Gastroesophageal sphincter (tissue), 4 donors: ENCODE measurements at regions not wholly inside any gene's neighbourhood (a gene's known extent, or its start where the extent isn't known, plus 50 kb on each side); places are given as distances from the start of the nearest gene placed in this dataset.
A peak's percentile ranks its signal among the peaks of the same experiment; 100 is the strongest.
"Not testable (repeated sequence)": the region's sequence is repeated elsewhere in the genome, so short reads cannot be mapped to it uniquely, and the experiment has no call there.

Experiments used
- ATAC-seq: fragments of 150-250 bp; one replicate; pipeline ENCODE4 v1.9.1; 2016; ENCODE audit warnings: mild to moderate bottlenecking, moderate library complexity
- H3K27ac ChIP-seq, 4 donors: fragments of 200-600 bp; sonication (generic) in 3 of 4; 1 replicate in 3 of 4; 2 replicates in 1 of 4; pipeline ENCODE4 v1.5.1; 2016 to 2019
- H3K27me3 ChIP-seq: fragments of 200-600 bp; sonication (generic); one replicate; pipeline ENCODE4 v1.5.1; 2019
- H3K36me3 ChIP-seq, 2 donors: fragments of 200-600 bp; sonication (generic); one replicate each; pipeline ENCODE4 v1.5.1; 2019; ENCODE audit warnings: control low read depth in 1 of 2
- H3K4me1 ChIP-seq, 3 donors: fragments of 200-600 bp; sonication (generic); 1 replicate in 2 of 3; 2 replicates in 1 of 3; pipeline ENCODE4 v1.5.1; 2016 to 2019; ENCODE audit warnings: control low read depth in 2 of 3
- H3K4me3 ChIP-seq, 2 donors: fragments of 200-600 bp; sonication (generic); one replicate each; pipeline ENCODE4 v1.5.1; 2019; ENCODE audit warnings: mild to moderate bottlenecking in 1 of 2, moderate library complexity in 1 of 2
- H3K9me3 ChIP-seq, 3 donors: fragments of 200-600 bp; sonication (generic); one replicate each; pipeline ENCODE4 v1.5.1; 2017 to 2019; ENCODE audit warnings: control low read depth in 2 of 3
- CTCF ChIP-seq, 4 experiments: fragments of 200-600 bp in 2 of 4; fragments of 450-650 bp in 2 of 4; sonication (generic) in 1 of 4; IDR thresholded peaks; one replicate each; pipeline ENCODE4 v1.5.1; 2017 to 2019; ENCODE audit warnings: antibody characterized with exemption in 4 of 4, mild to moderate bottlenecking in 2 of 4, moderate library complexity in 2 of 4
- EP300 ChIP-seq: sonication (generic); formaldehyde crosslinking; IDR thresholded peaks from one replicate; pipeline ENCODE4 v1.6.1; 2017; ENCODE audit warnings: antibody characterized with exemption, mild to moderate bottlenecking
- POLR2A ChIP-seq, 2 donors: fragments of 450-650 bp; IDR thresholded peaks; one replicate each; pipeline ENCODE4 v1.6.1; 2017; ENCODE audit warnings: antibody characterized with exemption in 2 of 2, mild to moderate bottlenecking in 2 of 2, moderate library complexity in 1 of 2
- POLR2AphosphoS5 ChIP-seq: sonication (generic); formaldehyde crosslinking; IDR thresholded peaks from one replicate; pipeline ENCODE4 v1.6.1; 2017; ENCODE audit warnings: antibody characterized with exemption
- WGBS, 2 donors: methylation state at CpG; one replicate each; pipeline ENCODE4 v1.1.5; 2018; ENCODE audit warnings: low coverage in 1 of 2; 5-methylcytosine and 5-hydroxymethylcytosine counted together

GRCh38 chr20:7776148-7776547 is 164.1 kb downstream of the HAO1 start:
- no peaks in the 10 kb centered on the region for H3K36me3 ChIP-seq
- H3K27ac ChIP-seq, result no peak overlapping the region
- no peaks in the 10 kb centered on the region for H3K4me1 ChIP-seq
- no peaks in the 10 kb centered on the region for H3K27me3 ChIP-seq
- 79 to 80% methylated on average over 2 of the region's 2 CpGs for WGBS, 2 donors
- H3K4me3 ChIP-seq, result no peak overlapping the region
- no peaks in the 10 kb centered on the region for H3K9me3 ChIP-seq
- no peak for ATAC-seq
- TF ChIP-seq EP300 (no peak), POLR2A (IDR thresholded peaks at IDR 0.05) (no peak)

- Histone ChIP-seq H3K36me3 (no peaks in the 10 kb centered on the region), H3K9me3 (no peaks in the 10 kb centered on the region), H3K4me1 (peaks cover 0 to 11% (median 2%) of the 10 kb centered on the region in 3 donors), H3K27ac (no peak overlapping the region), H3K27me3 (no peaks in the 10 kb centered on the region), H3K4me3 (no peak overlapping the region)
- ATAC-seq, result no peak
- WGBS, 2 donors, result 59 to 88% methylated on average over 2 of the region's 2 CpGs
- no peak for TF ChIP-seq CTCF (IDR thresholded peaks at IDR 0.05)
- TF ChIP-seq EP300, result no peak
- no peak for TF ChIP-seq POLR2AphosphoS5
- TF ChIP-seq POLR2A (IDR thresholded peaks at IDR 0.05), result no peak
Measured at GRCh38 chr20:7790189-7790588, 150.1 kb downstream of the HAO1 start.

GRCh38 chr20:7792150-7792869 is 147.9 kb downstream of the HAO1 start:
- H3K27ac ChIP-seq, result no peak overlapping the region
- H3K9me3 ChIP-seq, result no peaks in the 10 kb centered on the region
- WGBS, 2 donors, result 71 to 79% methylated on average over 3 to 4 of the region's 4 CpGs
- no peak for ATAC-seq
- TF ChIP-seq EP300 (no peak), CTCF (IDR thresholded peaks at IDR 0.05) (no peak), POLR2AphosphoS5 (no peak), POLR2A (IDR thresholded peaks at IDR 0.05) (no peak)
- no peak overlapping the region for H3K4me3 ChIP-seq
- H3K27me3 ChIP-seq, result no peaks in the 10 kb centered on the region
- no peaks in the 10 kb centered on the region for H3K36me3 ChIP-seq
- H3K4me1 ChIP-seq, result peaks cover 0 to 11% (median 2%) of the 10 kb centered on the region in 3 donors

GRCh38 chr20:7798176-7798575 is 142.1 kb downstream of the HAO1 start:
- no peak overlapping the region for H3K4me3 ChIP-seq
- peaks cover 0 to 5% (median 0%) of the 10 kb centered on the region in 3 donors for H3K4me1 ChIP-seq
- H3K9me3 ChIP-seq, result no peaks in the 10 kb centered on the region
- no peak for TF ChIP-seq CTCF (IDR thresholded peaks at IDR 0.05)
- no peak for TF ChIP-seq EP300
- TF ChIP-seq POLR2A (IDR thresholded peaks at IDR 0.05), result no peak
- no peak for TF ChIP-seq POLR2AphosphoS5
- H3K36me3 ChIP-seq, result no peaks in the 10 kb centered on the region
- no peak for ATAC-seq
- H3K27me3 ChIP-seq, result peaks cover under 1% of the 10 kb centered on the region
- no peak overlapping the region for H3K27ac ChIP-seq

- ATAC-seq, result no peak
- no peak overlapping the region for H3K4me3 ChIP-seq
- TF ChIP-seq EP300 (no peak), POLR2A (IDR thresholded peaks at IDR 0.05) (no peak), POLR2AphosphoS5 (no peak), CTCF (IDR thresholded peaks at IDR 0.05) (no peak)
- H3K27me3 ChIP-seq, result peaks cover 6% of the 10 kb centered on the region
- H3K4me1 ChIP-seq, result no peaks in the 10 kb centered on the region
- H3K36me3 ChIP-seq, result no peaks in the 10 kb centered on the region
- no peaks in the 10 kb centered on the region for H3K9me3 ChIP-seq
- WGBS, 2 donors, result 20% methylated on average over 1 of the region's 1 CpG; no CpG with 5 or more reads in 1 of the 2 donors
- no peak overlapping the region for H3K27ac ChIP-seq
Measured at GRCh38 chr20:7799862-7800261, 140.4 kb downstream of the HAO1 start.

- H3K27ac ChIP-seq, H3K4me1 ChIP-seq, H3K36me3 ChIP-seq, H3K27me3 ChIP-seq, ATAC-seq: not testable (repeated sequence)
- 83 to 100% methylated on average over 1 to 7 of the region's 52 CpGs for WGBS, 2 donors
- Histone ChIP-seq H3K4me3 (peak overlapping the region in 1 of 2 donors; percentile 26), H3K9me3 (peaks cover 0 to 14% (median 0%) of the 10 kb centered on the region in 3 donors)
Measured at GRCh38 chr20:7803411-7804151, 136.7 kb downstream of the HAO1 start.
